ENCODE measurements at regions not wholly inside any gene's neighbourhood (a gene's known extent, or its start where the extent isn't known, plus 50 kb on each side); places are given as distances from the start of the nearest gene placed in this dataset.

- TF ChIP-seq CTCF (IDR thresholded peaks at IDR 0.05; ENCODE audit: poor library complexity) = no peak
- no peak for TF ChIP-seq EZH2 (IDR thresholded peaks at IDR 0.05; ENCODE audit: borderline replicate concordance)
These were observed 1181.6 kb upstream of the SORCS1 start for GRCh38 chr10:108346066-108346465.
